A549 (cell line): ENCODE measurements at regions not wholly inside any gene's neighbourhood (a gene's known extent, or its start where the extent isn't known, plus 50 kb on each side); places are given as distances from the start of the nearest gene placed in this dataset.

ENCODE experiments used
- CHD2 ChIP-seq: fragments of 150-350 bp; IDR thresholded peaks from 2 replicates; pipeline ENCODE4 v1.6.1; 2014; ENCODE audit warnings: low read length; ENCODE audit not compliant: partially characterized antibody
- ESRRA ChIP-seq: fragments of 150-350 bp; IDR thresholded peaks from 2 replicates; pipeline ENCODE4 v1.6.1; 2014; ENCODE audit warnings: mild to moderate bottlenecking, low read length, borderline replicate concordance
- JUN ChIP-seq, 2 experiments: fragments of >200 bp; sonication (Bioruptor Twin); formaldehyde crosslinking; IDR thresholded peaks; 2 replicates in 1 of 2; 3 replicates in 1 of 2; pipeline ENCODE4 v1.6.1; 2016 to 2017
- PHF8 ChIP-seq: fragments of 200-600 bp; sonication (generic); IDR thresholded peaks from 2 replicates; pipeline ENCODE4 v1.6.1; 2016; ENCODE audit warnings: low read depth, mild to moderate bottlenecking, antibody characterized with exemption, moderate library complexity, borderline replicate concordance
- POLR2A ChIP-seq: IDR thresholded peaks from 2 replicates; pipeline ENCODE4 v1.6.1; 2012; ENCODE audit warnings: mild to moderate bottlenecking, low read length
- RAD21 ChIP-seq, 2 experiments: fragments of >200 bp in 1 of 2; sonication (Bioruptor Twin) in 1 of 2; formaldehyde crosslinking in 1 of 2; IDR thresholded peaks in 1 of 2; conservative IDR thresholded peaks in 1 of 2; 2 replicates in 1 of 2; 3 replicates in 1 of 2; pipeline ENCODE4 v1.6.1; 2012 to 2018; ENCODE audit warnings: inconsistent platforms in 1 of 2
- RFX5 ChIP-seq: fragments of 450-650 bp; IDR thresholded peaks from 2 replicates; pipeline ENCODE4 v1.7.1; 2014; ENCODE audit warnings: antibody characterized with exemption, mild to moderate bottlenecking, moderate library complexity
- TF ChIP-seq, protein P1 (sequence below): fragments of >200 bp; sonication (Bioruptor Twin); formaldehyde crosslinking; IDR thresholded peaks from 3 replicates; pipeline ENCODE4 v1.5.1; 2016
- TF ChIP-seq, protein P2 (sequence below): fragments of 150-350 bp; IDR thresholded peaks from 2 replicates; pipeline ENCODE4 v1.6.1; 2014; ENCODE audit warnings: low read depth, mild to moderate bottlenecking, low read length
- TF ChIP-seq, protein P3 (sequence below): IDR thresholded peaks from 2 replicates; pipeline ENCODE4 v1.6.1; 2012
- TF ChIP-seq, protein P4 (sequence below): fragments of 200-600 bp; sonication (generic); IDR thresholded peaks from 2 replicates; pipeline ENCODE4 v1.6.1; 2016; ENCODE audit warnings: antibody characterized with exemption, mild to moderate bottlenecking, moderate library complexity

DNA sequence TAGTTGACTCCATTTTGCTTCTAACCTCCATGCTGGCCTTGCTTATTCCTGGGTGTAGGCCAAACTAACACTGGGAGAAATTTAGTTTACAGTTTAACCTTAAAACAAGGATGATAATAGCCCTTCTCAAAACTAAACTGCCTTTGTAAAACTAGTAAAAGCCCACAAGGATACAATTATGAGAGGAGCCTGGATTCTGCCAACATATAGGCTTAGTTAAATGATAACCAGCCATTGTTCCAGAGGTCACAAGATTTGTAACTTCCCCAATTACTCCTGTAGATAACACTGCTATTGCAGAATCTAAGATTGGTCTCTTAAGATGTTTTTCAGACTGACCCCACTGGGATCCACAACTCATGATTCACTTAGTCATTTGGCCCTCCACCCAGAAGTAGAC is 2300.3 kb upstream of the C9orf72 start:
- TF ChIP-seq RFX5 = no peak
- TF ChIP-seq, protein P1, sequence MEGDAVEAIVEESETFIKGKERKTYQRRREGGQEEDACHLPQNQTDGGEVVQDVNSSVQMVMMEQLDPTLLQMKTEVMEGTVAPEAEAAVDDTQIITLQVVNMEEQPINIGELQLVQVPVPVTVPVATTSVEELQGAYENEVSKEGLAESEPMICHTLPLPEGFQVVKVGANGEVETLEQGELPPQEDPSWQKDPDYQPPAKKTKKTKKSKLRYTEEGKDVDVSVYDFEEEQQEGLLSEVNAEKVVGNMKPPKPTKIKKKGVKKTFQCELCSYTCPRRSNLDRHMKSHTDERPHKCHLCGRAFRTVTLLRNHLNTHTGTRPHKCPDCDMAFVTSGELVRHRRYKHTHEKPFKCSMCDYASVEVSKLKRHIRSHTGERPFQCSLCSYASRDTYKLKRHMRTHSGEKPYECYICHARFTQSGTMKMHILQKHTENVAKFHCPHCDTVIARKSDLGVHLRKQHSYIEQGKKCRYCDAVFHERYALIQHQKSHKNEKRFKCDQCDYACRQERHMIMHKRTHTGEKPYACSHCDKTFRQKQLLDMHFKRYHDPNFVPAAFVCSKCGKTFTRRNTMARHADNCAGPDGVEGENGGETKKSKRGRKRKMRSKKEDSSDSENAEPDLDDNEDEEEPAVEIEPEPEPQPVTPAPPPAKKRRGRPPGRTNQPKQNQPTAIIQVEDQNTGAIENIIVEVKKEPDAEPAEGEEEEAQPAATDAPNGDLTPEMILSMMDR = no peak
- TF ChIP-seq RAD21 (conservative IDR thresholded peaks at IDR 0.05 in 1 of 2, IDR thresholded peaks at IDR 0.05 in 1 of 2) = no peak
- TF ChIP-seq, protein P2, sequence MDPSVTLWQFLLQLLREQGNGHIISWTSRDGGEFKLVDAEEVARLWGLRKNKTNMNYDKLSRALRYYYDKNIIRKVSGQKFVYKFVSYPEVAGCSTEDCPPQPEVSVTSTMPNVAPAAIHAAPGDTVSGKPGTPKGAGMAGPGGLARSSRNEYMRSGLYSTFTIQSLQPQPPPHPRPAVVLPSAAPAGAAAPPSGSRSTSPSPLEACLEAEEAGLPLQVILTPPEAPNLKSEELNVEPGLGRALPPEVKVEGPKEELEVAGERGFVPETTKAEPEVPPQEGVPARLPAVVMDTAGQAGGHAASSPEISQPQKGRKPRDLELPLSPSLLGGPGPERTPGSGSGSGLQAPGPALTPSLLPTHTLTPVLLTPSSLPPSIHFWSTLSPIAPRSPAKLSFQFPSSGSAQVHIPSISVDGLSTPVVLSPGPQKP = no peak
- TF ChIP-seq POLR2A = no peak
- TF ChIP-seq, protein P3, sequence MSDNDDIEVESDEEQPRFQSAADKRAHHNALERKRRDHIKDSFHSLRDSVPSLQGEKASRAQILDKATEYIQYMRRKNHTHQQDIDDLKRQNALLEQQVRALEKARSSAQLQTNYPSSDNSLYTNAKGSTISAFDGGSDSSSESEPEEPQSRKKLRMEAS = no peak
- no peak for TF ChIP-seq CHD2
- no peak for TF ChIP-seq PHF8
- no peak for TF ChIP-seq JUN (IDR thresholded peaks at IDR 0.05)
- TF ChIP-seq ESRRA = no peak
- TF ChIP-seq, protein P4, sequence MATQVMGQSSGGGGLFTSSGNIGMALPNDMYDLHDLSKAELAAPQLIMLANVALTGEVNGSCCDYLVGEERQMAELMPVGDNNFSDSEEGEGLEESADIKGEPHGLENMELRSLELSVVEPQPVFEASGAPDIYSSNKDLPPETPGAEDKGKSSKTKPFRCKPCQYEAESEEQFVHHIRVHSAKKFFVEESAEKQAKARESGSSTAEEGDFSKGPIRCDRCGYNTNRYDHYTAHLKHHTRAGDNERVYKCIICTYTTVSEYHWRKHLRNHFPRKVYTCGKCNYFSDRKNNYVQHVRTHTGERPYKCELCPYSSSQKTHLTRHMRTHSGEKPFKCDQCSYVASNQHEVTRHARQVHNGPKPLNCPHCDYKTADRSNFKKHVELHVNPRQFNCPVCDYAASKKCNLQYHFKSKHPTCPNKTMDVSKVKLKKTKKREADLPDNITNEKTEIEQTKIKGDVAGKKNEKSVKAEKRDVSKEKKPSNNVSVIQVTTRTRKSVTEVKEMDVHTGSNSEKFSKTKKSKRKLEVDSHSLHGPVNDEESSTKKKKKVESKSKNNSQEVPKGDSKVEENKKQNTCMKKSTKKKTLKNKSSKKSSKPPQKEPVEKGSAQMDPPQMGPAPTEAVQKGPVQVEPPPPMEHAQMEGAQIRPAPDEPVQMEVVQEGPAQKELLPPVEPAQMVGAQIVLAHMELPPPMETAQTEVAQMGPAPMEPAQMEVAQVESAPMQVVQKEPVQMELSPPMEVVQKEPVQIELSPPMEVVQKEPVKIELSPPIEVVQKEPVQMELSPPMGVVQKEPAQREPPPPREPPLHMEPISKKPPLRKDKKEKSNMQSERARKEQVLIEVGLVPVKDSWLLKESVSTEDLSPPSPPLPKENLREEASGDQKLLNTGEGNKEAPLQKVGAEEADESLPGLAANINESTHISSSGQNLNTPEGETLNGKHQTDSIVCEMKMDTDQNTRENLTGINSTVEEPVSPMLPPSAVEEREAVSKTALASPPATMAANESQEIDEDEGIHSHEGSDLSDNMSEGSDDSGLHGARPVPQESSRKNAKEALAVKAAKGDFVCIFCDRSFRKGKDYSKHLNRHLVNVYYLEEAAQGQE = no peak
